NB4 (cell line): ENCODE measurements at regions not wholly inside any gene's neighbourhood (a gene's known extent, or its start where the extent isn't known, plus 50 kb on each side); places are given as distances from the start of the nearest gene placed in this dataset.

Experiments
- MYC ChIP-seq: IDR thresholded peaks from 2 replicates; pipeline ENCODE4 v1.6.1; 2011; ENCODE audit warnings: low read depth, low read length
- POLR2A ChIP-seq: IDR thresholded peaks from 2 replicates; pipeline ENCODE4 v1.6.1; 2011; ENCODE audit warnings: mild to moderate bottlenecking; ENCODE audit not compliant: insufficient read length; ENCODE audit errors: extremely low read depth
- TF ChIP-seq, protein P1 (sequence below): IDR thresholded peaks from one replicate; pipeline ENCODE4 v1.5.1; 2012; ENCODE audit warnings: low read depth, low read length
- TF ChIP-seq, protein P2 (sequence below): IDR thresholded peaks from 2 replicates; pipeline ENCODE4 v1.6.1; 2011; ENCODE audit warnings: low read depth, low read length

DNA sequence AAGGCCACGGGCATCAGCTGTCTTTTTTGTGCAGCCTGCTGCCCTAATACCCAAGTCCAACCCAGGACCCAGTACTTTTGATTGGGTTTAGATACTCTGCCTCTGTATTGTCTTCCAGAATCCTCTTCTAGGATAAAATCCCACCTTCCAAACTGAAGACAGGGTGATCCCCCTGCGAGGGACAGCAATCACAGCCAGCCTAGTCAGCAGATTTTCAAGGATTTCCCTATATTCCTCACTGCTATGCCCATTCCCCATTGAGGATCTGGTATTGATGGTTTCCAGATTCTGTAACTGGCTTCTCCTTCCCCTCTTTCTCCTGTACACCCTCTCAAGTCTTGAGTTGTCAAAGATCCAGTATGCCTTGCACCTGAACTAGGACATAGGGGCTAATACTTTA, 389.4 kb downstream of the TRIM36 start:
- TF ChIP-seq, protein P1, sequence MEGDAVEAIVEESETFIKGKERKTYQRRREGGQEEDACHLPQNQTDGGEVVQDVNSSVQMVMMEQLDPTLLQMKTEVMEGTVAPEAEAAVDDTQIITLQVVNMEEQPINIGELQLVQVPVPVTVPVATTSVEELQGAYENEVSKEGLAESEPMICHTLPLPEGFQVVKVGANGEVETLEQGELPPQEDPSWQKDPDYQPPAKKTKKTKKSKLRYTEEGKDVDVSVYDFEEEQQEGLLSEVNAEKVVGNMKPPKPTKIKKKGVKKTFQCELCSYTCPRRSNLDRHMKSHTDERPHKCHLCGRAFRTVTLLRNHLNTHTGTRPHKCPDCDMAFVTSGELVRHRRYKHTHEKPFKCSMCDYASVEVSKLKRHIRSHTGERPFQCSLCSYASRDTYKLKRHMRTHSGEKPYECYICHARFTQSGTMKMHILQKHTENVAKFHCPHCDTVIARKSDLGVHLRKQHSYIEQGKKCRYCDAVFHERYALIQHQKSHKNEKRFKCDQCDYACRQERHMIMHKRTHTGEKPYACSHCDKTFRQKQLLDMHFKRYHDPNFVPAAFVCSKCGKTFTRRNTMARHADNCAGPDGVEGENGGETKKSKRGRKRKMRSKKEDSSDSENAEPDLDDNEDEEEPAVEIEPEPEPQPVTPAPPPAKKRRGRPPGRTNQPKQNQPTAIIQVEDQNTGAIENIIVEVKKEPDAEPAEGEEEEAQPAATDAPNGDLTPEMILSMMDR, result no peak
- TF ChIP-seq POLR2A (no peak), MYC (no peak)
- TF ChIP-seq, protein P2, sequence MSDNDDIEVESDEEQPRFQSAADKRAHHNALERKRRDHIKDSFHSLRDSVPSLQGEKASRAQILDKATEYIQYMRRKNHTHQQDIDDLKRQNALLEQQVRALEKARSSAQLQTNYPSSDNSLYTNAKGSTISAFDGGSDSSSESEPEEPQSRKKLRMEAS, result no peak
